Hindlimb muscle (tissue), 1 donor: ENCODE measurements at regions not wholly inside any gene's neighbourhood (a gene's known extent, or its start where the extent isn't known, plus 50 kb on each side); places are given as distances from the start of the nearest gene placed in this dataset.
"Not testable (repeated sequence)": the region's sequence is repeated elsewhere in the genome, so short reads cannot be mapped to it uniquely, and the experiment has no call there.

Source experiments
- DNase-seq: peaks from one replicate; pipeline ENCODE4 v3.0.0-alpha.2; 2013

GRCh38 chr13:111005364-111005763 is 90.5 kb upstream of the ANKRD10 start:
- DNase-seq: no peak

GRCh38 chr13:111004444-111004843 is 89.6 kb upstream of the ANKRD10 start:
- no peak for DNase-seq

- no peak for DNase-seq
Observed at GRCh38 chr13:111001636-111002035, 86.8 kb upstream of the ANKRD10 start.

DNA sequence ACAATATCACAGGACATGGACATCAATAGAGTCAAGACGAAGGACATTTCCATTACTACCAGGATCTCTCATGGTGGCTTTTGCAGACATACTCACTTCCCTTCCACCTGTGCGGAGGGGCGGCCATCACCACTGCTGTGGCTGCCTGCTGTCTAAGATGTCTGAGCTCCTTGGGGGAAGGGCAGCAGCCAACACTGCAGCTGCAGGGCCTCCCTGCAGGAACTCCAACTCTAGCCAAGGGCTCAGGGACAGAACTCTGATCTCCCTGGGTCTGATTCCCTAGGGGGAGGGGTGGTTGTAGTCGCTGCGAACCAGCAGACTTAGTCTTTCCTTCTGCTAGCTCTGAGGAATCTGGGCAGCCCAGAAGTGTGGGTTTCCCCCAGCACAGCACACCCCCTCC is 78.9 kb upstream of the ANKRD10 start:
- DNase-seq: no peak

GRCh38 chr13:110991991-110992508 is 77.2 kb upstream of the ANKRD10 start:
- DNase-seq: no peak

GRCh38 chr13:110989331-110989730 is 74.5 kb upstream of the ANKRD10 start:
- DNase-seq: no peak

DNA sequence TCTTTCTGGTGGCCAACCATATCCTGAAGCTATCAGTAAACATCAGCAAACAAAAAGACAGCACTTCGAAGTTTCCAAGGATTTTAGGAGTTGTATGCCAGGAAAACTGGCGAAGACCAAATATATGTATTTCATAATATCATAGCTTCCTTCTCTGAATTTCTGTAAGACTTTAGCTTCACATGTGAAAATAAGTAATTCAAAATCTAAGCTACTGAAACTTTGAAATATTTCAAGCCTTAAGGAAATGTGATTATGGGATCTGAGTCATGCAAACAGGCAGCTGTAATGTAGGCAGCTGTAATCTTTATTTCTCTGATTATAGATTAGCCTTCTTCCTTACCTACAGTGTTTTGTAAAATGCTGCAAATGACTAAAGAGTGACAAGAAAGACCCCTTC is 70.7 kb upstream of the ANKRD10 start:
- no peak for DNase-seq

GRCh38 chr13:110984798-110985197 is 69.9 kb upstream of the ANKRD10 start:
- no peak for DNase-seq

- peak; percentile 41 for DNase-seq
Observed at GRCh38 chr13:110984381-110984780, 69.5 kb upstream of the ANKRD10 start.

DNA sequence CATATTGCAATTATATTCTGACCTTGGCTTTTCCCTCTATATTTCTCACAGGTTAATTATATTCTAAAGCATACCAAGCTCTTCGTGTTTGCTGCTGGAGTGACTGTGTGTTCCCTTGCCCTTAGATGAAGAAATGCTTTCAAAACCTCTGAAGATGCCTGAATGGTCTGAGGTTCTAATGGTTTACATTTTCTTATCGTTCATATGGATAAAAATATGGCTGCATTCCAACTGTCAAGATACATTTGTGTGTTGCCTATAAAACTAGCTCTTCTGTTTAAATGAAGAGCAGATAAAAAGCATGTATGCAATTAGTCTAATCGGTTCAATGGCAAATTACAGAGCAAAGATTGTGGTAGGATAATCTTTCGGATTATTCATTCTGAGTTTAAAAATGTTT is 68.4 kb upstream of the ANKRD10 start:
- DNase-seq: no peak

- DNase-seq: no peak
Observed at GRCh38 chr13:110981379-110981778, 66.5 kb upstream of the ANKRD10 start.

- DNase-seq: no peak
Observed at GRCh38 chr13:110980921-110981320, 66.1 kb upstream of the ANKRD10 start.

DNA sequence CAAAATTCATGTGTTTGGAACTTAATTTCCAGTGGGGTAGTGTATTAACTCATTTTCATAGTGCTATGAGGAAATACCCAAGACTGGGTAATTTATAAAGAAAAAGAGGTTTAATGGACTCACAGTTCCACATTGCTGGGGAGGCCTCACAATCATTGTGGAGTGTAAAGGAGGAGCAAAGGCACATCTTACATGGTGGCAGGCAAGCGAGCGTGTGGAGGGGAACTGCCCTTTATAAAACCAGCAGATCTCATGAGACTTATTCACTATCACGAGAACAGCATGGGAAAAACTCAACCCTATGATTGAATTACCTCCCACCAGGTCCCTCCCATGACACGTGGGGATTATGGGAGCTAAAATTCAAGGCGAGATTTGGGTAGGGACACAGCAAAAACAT is 64.3 kb upstream of the ANKRD10 start:
- DNase-seq: not testable (repeated sequence)

GRCh38 chr13:110978390-110978789 is 63.5 kb upstream of the ANKRD10 start:
- DNase-seq: no peak

GRCh38 chr13:110976785-110977184 is 61.9 kb upstream of the ANKRD10 start:
- DNase-seq: no peak

DNA sequence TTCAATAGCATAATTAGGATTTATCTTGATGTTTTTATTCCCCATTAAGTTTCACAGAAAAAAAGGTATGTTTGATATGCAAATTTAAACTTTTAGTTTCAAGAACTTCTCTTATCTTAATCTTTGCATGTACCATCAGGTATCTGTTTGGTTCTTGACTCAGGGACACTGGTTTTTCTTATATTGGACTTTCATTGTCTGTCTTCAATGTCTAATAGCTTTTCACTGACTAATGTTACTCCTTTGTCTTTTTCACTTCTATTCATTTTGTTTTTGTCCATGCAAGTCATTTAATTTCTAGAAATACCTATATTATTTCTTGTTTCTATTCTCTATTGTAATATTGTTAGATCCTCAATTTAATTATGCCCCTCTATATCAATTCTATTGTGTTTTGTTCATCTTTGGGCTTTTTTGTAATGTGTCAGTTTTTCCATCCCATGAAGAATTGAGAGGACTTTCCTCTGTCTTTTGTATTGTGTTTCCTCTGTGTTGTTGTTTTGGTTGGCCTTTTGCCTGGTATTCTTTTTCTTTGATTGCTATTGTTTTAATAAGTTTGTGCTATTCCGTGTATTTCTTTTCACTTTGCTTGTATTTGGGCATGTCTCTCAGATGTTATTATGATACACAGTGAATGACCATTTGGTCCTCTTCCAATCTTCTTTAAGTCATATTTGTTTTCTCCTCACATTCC is 58.3 kb upstream of the ANKRD10 start:
- no peak for DNase-seq

DNA sequence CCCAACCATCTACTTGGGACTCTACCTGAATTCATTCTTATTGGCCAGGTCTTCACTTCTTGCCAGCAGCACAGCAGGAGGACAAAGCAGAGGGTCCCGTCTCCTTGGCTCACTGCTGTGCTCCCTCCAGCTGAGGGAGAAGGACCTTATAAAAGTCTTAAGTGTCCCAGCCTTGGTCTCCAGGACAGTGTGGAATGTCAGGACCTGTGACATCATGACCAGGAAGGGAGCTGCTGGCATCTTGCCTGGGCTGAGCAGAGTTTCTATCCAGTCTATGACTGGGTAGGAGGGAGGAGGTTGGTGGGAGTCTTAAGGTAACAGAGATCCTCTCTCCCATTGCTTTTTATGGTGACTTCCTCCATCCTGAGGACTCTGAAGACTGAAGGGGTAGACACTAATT is 56.6 kb upstream of the ANKRD10 start:
- no peak for DNase-seq

DNA sequence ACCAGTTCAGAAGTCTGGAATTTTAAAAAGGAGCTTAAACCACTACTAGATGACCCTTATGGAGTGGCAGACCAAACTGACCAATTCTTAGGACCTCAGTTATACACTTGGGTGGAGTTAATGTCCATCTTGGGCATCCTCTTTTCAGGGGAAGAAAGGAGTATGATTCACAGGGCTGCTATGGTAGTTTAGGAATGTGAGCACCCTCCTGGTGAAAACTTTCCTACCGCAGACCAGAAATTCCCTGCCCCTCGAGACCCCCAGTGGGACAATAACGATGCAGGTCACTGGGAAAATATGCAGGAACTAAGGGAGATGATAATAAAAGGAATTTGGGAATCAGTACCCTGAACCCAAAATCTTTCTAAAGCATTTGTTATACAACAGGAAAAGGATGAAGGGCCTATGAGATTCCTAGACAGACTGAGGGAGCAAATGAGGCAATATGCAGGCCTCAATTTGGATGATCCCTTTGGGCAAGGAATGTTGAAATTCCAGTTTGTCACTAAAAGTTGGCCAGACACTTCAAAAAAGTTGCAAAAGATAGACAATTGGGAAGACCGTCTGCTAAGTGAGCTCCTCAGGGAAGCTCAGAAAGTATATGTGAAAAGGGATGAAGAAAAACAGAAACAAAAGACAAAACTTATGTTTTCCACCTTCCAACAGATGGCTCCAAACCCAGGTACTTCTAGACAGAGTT is 52.4 kb upstream of the ANKRD10 start:
- not testable (repeated sequence) for DNase-seq

DNA sequence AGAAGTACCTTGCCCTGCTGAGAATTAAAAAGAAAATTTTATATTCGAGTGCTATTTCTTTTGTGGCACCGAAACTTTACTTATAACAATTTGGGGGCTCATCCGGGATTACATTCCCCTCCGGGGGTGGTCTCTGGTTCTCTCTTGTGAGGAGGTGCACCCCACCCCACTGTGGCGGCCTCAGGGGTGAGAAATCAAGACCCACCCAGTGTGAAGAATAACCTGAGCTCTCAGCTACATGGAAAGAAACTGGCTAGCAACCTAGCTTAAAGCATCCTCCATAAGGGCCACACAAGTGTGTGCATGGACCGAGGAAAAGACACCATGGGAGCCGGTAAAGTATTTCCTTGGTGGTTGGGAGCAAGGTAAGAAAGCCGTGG is 50.9 kb upstream of the ANKRD10 start:
- no peak for DNase-seq

- no peak for DNase-seq
Observed at GRCh38 chr13:110965038-110965754, 50.3 kb upstream of the ANKRD10 start.
